Glutamatergic neuron (in vitro differentiated cells): ENCODE measurements at regions not wholly inside any gene's neighbourhood (a gene's known extent, or its start where the extent isn't known, plus 50 kb on each side); places are given as distances from the start of the nearest gene placed in this dataset.

Experiments
- DNase-seq: peaks from one replicate; pipeline ENCODE4 v3.0.0; 2022
- H3K27ac Mint-ChIP-seq: one replicate; pipeline ENCODE4 v1.8.0; 2020; ENCODE audit warnings: mild to moderate bottlenecking, mixed read lengths, inconsistent platforms; ENCODE audit not compliant: unreplicated experiment
- H3K27me3 Mint-ChIP-seq: one replicate; pipeline ENCODE4 v1.8.0; 2020; ENCODE audit warnings: mild to moderate bottlenecking, moderate library complexity, mixed read lengths, inconsistent platforms; ENCODE audit not compliant: unreplicated experiment
- H3K36me3 Mint-ChIP-seq: one replicate; pipeline ENCODE4 v1.8.0; 2020; ENCODE audit warnings: mild to moderate bottlenecking, mixed read lengths, inconsistent platforms; ENCODE audit not compliant: unreplicated experiment
- H3K4me1 Mint-ChIP-seq: one replicate; pipeline ENCODE4 v1.8.0; 2020; ENCODE audit warnings: mild to moderate bottlenecking, low read depth, mixed read lengths, inconsistent platforms; ENCODE audit not compliant: unreplicated experiment
- H3K4me3 Mint-ChIP-seq: one replicate; pipeline ENCODE4 v1.8.0; 2020; ENCODE audit warnings: mild to moderate bottlenecking, mixed read lengths, inconsistent platforms; ENCODE audit not compliant: unreplicated experiment
- H3K9me3 Mint-ChIP-seq: one replicate; pipeline ENCODE4 v1.8.0; 2020; ENCODE audit warnings: mild to moderate bottlenecking, moderate library complexity, mixed read lengths, inconsistent platforms; ENCODE audit not compliant: unreplicated experiment
- TF ChIP-seq, protein P1 (sequence below): fragments of 200-600 bp; sonication (generic); IDR thresholded peaks from one replicate; pipeline ENCODE4 v1.5.0; 2021; ENCODE audit not compliant: partially characterized antibody, unreplicated experiment

DNA sequence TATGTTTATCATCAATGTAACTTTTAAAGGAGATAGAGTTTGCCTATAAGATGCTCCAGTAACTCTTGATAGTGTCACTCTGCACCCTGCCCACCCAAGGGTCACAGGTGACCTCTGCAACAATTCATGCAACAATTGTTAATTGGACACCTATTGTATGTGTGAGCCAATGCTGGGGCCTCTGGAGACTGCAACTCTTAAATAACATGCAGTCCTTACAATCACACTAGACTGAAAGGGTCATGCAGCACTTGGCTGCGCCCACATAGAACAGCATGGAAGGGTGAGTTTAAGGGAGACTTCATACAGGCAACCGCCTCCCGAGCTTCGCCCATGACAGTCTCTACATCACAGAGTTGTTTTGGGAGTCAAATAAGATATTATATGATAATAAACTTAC, 137.1 kb upstream of the TWIST2 start:
- Mint-ChIP-seq H3K27ac (no peak overlapping the region), H3K9me3 (peaks cover 2% of the 10 kb centered on the region), H3K4me3 (no peak overlapping the region)

DNA sequence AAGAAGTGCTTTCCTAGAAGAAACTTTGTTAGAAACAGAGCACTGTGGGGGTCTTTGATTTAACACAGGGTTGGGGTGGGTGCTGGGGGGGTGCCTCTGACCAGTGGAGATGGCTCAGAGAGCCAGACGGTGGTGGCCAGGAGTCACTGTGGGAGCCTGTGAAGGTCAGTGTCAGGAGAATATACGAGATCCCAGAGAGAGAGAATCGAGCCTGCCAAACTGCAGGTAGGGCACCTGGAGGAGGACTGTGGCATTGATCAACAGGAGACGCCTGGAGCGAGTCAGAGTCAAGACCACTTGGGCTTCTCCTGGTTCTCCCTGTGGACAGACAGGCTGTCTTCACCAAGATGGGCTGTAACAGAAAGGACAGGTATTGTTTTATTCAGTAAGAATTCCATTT, 136.5 kb upstream of the TWIST2 start:
- Mint-ChIP-seq H3K27ac (no peak overlapping the region), H3K4me3 (no peak overlapping the region), H3K27me3 (no peaks in the 10 kb centered on the region), H3K36me3 (no peaks in the 10 kb centered on the region), H3K4me1 (no peaks in the 10 kb centered on the region), H3K9me3 (peaks cover 2% of the 10 kb centered on the region)
- TF ChIP-seq, protein P1, sequence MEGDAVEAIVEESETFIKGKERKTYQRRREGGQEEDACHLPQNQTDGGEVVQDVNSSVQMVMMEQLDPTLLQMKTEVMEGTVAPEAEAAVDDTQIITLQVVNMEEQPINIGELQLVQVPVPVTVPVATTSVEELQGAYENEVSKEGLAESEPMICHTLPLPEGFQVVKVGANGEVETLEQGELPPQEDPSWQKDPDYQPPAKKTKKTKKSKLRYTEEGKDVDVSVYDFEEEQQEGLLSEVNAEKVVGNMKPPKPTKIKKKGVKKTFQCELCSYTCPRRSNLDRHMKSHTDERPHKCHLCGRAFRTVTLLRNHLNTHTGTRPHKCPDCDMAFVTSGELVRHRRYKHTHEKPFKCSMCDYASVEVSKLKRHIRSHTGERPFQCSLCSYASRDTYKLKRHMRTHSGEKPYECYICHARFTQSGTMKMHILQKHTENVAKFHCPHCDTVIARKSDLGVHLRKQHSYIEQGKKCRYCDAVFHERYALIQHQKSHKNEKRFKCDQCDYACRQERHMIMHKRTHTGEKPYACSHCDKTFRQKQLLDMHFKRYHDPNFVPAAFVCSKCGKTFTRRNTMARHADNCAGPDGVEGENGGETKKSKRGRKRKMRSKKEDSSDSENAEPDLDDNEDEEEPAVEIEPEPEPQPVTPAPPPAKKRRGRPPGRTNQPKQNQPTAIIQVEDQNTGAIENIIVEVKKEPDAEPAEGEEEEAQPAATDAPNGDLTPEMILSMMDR: no peak
- DNase-seq: no peak

More for the DNA sequence above, 137.1 kb upstream of the TWIST2 start:
- Mint-ChIP-seq H3K4me1 (no peaks in the 10 kb centered on the region), H3K36me3 (no peaks in the 10 kb centered on the region), H3K27me3 (no peaks in the 10 kb centered on the region)
- TF ChIP-seq, protein P1: no peak
- no peak for DNase-seq

DNA sequence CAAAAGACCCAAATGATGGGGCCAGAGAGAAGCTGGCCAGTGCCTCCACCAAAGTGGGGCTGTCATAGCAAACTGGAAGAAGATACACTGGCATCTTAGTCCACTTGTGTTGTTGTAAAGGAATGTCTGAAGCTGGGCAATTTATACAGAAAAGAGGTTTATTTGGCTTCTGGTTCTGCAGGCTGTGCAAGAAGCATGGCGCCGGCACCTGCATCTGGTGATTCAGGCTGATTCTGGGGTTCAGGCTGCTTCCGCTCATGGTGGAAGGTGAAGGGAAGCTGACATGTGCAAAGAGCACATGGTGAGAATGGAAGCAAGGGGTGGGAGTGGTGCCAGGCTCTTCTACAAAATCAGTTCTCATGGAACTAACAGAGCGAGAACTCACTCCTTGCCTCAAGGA, 135.9 kb upstream of the TWIST2 start:
- Mint-ChIP-seq H3K36me3 (no peaks in the 10 kb centered on the region), H3K27me3 (no peaks in the 10 kb centered on the region), H3K4me3 (no peak overlapping the region), H3K27ac (no peak overlapping the region), H3K4me1 (no peaks in the 10 kb centered on the region), H3K9me3 (peaks cover 2% of the 10 kb centered on the region)
- TF ChIP-seq, protein P1: no peak
- DNase-seq: no peak

DNA sequence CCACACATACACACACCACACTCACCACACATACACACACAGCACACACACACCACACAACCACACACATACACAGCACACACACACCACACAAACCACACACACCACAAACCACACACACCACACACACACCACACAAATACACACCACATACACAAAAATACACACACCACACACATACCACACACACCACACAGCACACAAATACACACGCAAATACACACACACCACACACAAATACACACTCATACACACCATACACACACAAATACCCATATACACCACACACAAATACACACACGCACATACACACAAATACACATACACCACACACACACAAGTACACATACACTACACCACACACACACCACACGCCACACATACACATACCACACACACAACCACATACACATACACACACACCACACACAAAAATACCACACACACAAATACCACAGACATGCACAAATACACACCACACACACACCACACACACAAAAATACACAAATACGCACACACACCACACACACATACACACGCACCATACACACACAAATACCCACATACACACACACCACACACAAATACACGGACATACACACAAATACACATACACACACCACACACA, 134.6 kb upstream of the TWIST2 start:
- Mint-ChIP-seq H3K27me3 (no peaks in the 10 kb centered on the region), H3K36me3 (no peaks in the 10 kb centered on the region), H3K4me3 (no peak overlapping the region), H3K9me3 (peaks cover 2% of the 10 kb centered on the region), H3K27ac (no peak overlapping the region), H3K4me1 (no peaks in the 10 kb centered on the region)
- TF ChIP-seq, protein P1: no peak
- no peak for DNase-seq

- H3K4me3 Mint-ChIP-seq: no peak overlapping the region
- H3K27ac Mint-ChIP-seq: no peak overlapping the region
- H3K9me3 Mint-ChIP-seq: peaks cover 2% of the 10 kb centered on the region
- TF ChIP-seq, protein P1: no peak
- H3K27me3 Mint-ChIP-seq: no peaks in the 10 kb centered on the region
- no peak for DNase-seq
- H3K36me3 Mint-ChIP-seq: no peaks in the 10 kb centered on the region
- H3K4me1 Mint-ChIP-seq: no peaks in the 10 kb centered on the region
Measured at GRCh38 chr2:238714038-238714528, 133.8 kb upstream of the TWIST2 start.
